ENCODE measurements at regions not wholly inside any gene's neighbourhood (a gene's known extent, or its start where the extent isn't known, plus 50 kb on each side); places are given as distances from the start of the nearest gene placed in this dataset.

DNA sequence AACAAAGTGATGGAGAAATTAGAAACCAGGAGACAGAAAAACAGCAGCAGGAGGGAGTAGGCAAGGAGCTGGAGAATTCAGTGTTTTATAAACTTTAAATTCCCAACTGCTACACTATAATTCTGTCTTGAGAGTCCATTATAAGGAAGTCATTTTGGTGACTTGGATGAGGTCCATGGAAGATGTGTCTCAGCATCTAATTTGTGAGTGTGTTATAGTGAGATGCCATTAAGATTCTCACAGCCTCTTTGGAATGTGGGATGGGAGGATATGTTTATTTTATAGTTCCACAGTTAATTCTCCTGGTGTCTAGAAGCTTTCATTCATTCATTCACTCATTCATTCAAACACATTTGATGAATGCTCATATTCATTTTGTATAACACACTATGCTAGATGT is 206.0 kb upstream of the MYOCD start:
- Histone ChIP-seq H3K9me3 (ENCODE audit: control insufficient read depth, low read length) (no peaks in the 10 kb centered on the region), H3K4me3 (ENCODE audit: low read length in 2 of 2) (no peak overlapping the region), H3K4me1 (ENCODE audit: control insufficient read depth in 1 of 2, insufficient read depth in 2 of 2, low read length in 2 of 2) (no peaks in the 10 kb centered on the region), H3K27ac (ENCODE audit: low read depth in 1 of 2, low read length in 2 of 2) (no peak overlapping the region), H3K27me3 (ENCODE audit: control insufficient read depth in 1 of 2, insufficient read depth in 2 of 2, low read length in 1 of 2) (no peaks in the 10 kb centered on the region), H3K36me3 (ENCODE audit: control insufficient read depth in 1 of 2, insufficient read depth in 2 of 2, low read length in 1 of 2) (no peaks in the 10 kb centered on the region)
- ATAC-seq (ENCODE audit: low FRiP score) (no peak), DNase-seq (no peak)
- intact Hi-C loops (cut with DNase I): loop anchor here in 1 of 2 donors (5.0 kb wide), 1 partner anchor 202 kb away; no protein-coding TSS in a partner anchor

DNA sequence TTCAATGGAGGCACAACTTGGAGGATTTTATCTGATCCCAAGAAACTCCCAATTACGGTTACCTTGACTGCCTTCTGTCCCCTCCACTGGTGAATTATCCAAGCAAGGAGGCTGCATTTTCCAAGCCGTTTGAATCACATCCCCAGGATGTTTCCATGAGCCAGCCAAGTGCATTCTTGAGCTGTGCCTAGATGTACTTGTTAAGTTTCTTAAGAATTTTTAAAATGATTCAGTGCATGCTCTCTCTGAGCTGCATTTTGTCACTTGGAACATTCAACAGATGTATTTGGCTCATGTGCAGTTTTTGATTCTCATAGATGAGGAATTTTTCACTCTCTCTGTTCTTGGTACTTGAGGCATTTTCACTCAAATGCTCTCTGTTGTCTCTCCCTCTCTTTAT is 202.6 kb upstream of the MYOCD start:
- Histone ChIP-seq H3K27ac (ENCODE audit: low read depth in 1 of 2, low read length in 2 of 2) (peak overlapping the region; percentile 67 to 71), H3K4me1 (ENCODE audit: control insufficient read depth in 1 of 2, insufficient read depth in 2 of 2, low read length in 2 of 2) (no peaks in the 10 kb centered on the region), H3K27me3 (ENCODE audit: control insufficient read depth in 1 of 2, insufficient read depth in 2 of 2, low read length in 1 of 2) (no peaks in the 10 kb centered on the region), H3K36me3 (ENCODE audit: control insufficient read depth in 1 of 2, insufficient read depth in 2 of 2, low read length in 1 of 2) (no peaks in the 10 kb centered on the region), H3K9me3 (ENCODE audit: control insufficient read depth, low read length) (no peaks in the 10 kb centered on the region), H3K4me3 (ENCODE audit: low read length in 2 of 2) (no peak overlapping the region)
- ATAC-seq (ENCODE audit: low FRiP score) (peak; percentile 48), DNase-seq (no peak)
- intact Hi-C loops (cut with DNase I): loop anchor here in 1 of 2 donors (5.0 kb wide), 1 partner anchor 206 kb away; no protein-coding TSS in a partner anchor
- WGBS, 2 donors: 4% methylated on average over 2 of the region's 2 CpGs

DNA sequence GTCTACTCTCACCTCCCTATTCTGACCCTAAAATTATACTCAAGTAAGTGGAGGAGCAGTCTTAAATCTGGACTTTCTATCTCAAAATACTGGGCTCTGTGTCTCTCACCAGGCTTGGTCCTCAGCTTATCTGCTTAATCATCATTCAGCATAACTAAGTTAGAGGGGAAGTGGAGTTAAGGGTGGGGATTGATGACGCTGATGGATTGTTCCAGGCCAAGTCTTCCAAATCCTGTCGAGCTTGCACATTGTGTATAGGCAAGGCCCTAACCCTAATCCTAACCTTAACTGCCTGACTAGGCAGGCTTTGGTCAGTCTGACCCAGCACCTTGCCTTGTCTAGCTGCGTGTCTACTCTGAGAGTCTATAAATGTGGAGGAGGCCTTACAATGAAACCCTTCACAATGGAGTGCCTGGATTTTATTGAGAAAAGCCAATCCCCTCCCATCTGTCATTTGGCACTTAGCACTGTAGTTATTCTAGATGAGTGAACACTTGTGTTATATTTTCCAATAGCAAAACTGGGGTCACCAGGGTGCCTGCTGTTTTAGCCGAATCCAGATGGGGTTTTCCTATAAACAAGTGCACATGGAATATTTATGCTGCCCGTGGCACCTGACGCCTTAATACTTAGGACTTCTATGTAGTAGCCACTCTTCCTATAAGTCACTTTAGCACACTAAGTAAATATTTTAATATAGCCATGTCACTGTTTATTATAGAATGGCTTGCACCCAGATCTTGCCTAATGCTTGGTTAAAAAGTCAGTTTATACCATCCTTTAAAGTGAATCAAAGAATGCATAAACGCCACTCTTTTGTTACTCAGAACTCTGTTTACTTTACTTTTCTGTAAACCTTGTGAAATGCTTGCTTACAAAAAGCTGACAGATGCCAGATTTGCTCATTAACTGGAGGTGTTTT is 193.2 kb upstream of the MYOCD start:
- Histone ChIP-seq H3K4me1 (ENCODE audit: control insufficient read depth in 1 of 2, insufficient read depth in 2 of 2, low read length in 2 of 2) (no peaks in the 10 kb centered on the region), H3K27ac (ENCODE audit: low read depth in 1 of 2, low read length in 2 of 2) (no peak overlapping the region), H3K9me3 (ENCODE audit: control insufficient read depth, low read length) (no peaks in the 10 kb centered on the region), H3K27me3 (ENCODE audit: control insufficient read depth in 1 of 2, insufficient read depth in 2 of 2, low read length in 1 of 2) (no peaks in the 10 kb centered on the region), H3K36me3 (ENCODE audit: control insufficient read depth in 1 of 2, insufficient read depth in 2 of 2, low read length in 1 of 2) (no peaks in the 10 kb centered on the region), H3K4me3 (ENCODE audit: low read length in 2 of 2) (no peak overlapping the region)
- no peak for DNase-seq
- intact Hi-C loops (cut with DNase I): no loop called here
- no peak for ATAC-seq (ENCODE audit: low FRiP score)
- WGBS, 2 donors: 88% methylated on average over 7 of the region's 7 CpGs

DNA sequence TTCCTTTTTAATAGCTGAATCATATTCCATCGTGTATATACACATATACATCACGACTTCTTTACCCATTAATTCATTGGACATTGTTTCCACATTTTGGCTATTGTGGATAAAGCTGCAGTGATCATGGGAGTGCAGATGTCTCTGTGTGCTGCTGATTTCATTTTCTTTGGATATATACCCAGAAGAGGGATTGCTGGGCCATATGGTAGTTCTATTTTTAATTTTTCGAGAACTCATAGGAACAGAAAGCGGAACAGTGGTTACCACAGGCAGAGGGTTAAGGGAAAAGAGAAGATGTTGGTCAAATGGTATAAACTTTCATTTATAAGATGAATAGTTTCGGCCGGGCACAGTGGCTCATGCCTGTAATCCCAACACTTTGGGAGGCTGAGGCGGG is 187.4 kb upstream of the MYOCD start:
- ATAC-seq (ENCODE audit: low FRiP score) (no peak), DNase-seq (no peak)
- no peaks in the 10 kb centered on the region for H3K27me3 ChIP-seq (ENCODE audit: control insufficient read depth in 1 of 2, insufficient read depth in 2 of 2, low read length in 1 of 2)
- no peaks in the 10 kb centered on the region for H3K36me3 ChIP-seq (ENCODE audit: control insufficient read depth in 1 of 2, insufficient read depth in 2 of 2, low read length in 1 of 2)
- intact Hi-C loops (cut with DNase I): no loop called here
- no peak overlapping the region for H3K27ac ChIP-seq (ENCODE audit: low read depth in 1 of 2, low read length in 2 of 2)
- H3K4me1 ChIP-seq (ENCODE audit: control insufficient read depth in 1 of 2, insufficient read depth in 2 of 2, low read length in 2 of 2): no peaks in the 10 kb centered on the region
- H3K9me3 ChIP-seq (ENCODE audit: control insufficient read depth, low read length): no peaks in the 10 kb centered on the region
- WGBS, 2 donors: 95% methylated on average over 7 of the region's 7 CpGs
- H3K4me3 ChIP-seq (ENCODE audit: low read length in 2 of 2): no peak overlapping the region

DNA sequence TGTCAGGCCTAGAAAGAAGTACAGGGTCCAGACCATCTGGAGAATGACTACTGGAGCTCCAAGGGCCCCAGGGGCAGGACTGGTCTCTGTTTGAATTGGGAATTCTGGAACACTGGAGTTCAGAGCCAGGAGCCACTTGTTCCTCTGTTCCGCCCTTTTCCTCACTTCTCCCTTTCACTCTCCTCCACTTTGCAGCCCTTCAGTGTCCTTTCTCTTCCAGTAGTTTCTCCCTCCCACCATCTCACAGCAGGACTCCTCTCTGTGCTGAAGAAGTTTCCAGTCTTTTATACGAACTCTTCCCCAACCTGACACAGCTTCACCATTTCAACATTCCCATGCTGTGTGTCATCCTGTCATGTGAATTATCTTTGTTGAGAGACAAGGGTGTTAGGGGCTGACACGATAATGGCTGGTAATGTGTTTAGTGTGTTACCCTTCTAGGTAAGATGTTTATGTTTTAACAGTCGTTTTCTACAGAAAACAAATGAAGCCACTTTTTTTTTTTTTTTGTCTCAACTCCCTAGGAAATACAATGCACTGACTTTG is 180.3 kb upstream of the MYOCD start:
- H3K4me1 ChIP-seq (ENCODE audit: control insufficient read depth in 1 of 2, insufficient read depth in 2 of 2, low read length in 2 of 2): no peaks in the 10 kb centered on the region
- no peak overlapping the region for H3K27ac ChIP-seq (ENCODE audit: low read depth in 1 of 2, low read length in 2 of 2)
- H3K4me3 ChIP-seq (ENCODE audit: low read length in 2 of 2): no peak overlapping the region
- no peak for DNase-seq
- intact Hi-C loops (cut with DNase I): no loop called here
- ATAC-seq (ENCODE audit: low FRiP score): no peak
- H3K9me3 ChIP-seq (ENCODE audit: control insufficient read depth, low read length): no peaks in the 10 kb centered on the region
- 82 to 85% methylated on average over 4 of the region's 4 CpGs for WGBS, 2 donors
- H3K27me3 ChIP-seq (ENCODE audit: control insufficient read depth in 1 of 2, insufficient read depth in 2 of 2, low read length in 1 of 2): no peaks in the 10 kb centered on the region
- H3K36me3 ChIP-seq (ENCODE audit: control insufficient read depth in 1 of 2, insufficient read depth in 2 of 2, low read length in 1 of 2): no peaks in the 10 kb centered on the region

DNA sequence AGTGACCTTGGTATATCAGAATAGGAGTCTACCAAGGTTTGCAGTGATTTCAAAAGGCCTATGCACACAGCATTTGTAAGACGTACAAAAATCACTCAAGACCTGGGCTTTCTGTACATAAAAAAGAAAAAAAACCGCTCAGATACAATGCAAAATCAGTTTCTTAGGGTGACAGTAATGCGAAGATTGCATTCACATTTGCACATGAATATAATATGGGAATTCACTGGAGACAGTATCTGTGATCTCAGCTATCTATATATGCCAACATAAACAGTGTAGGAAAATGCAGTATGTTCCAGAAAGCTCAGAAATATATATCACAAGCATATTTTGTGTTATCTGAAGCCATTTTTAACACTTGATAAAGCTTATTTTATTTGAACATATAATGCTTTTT is 176.4 kb upstream of the MYOCD start:
- H3K27ac ChIP-seq (ENCODE audit: low read depth in 1 of 2, low read length in 2 of 2): no peak overlapping the region
- H3K4me3 ChIP-seq (ENCODE audit: low read length in 2 of 2): no peak overlapping the region
- H3K27me3 ChIP-seq (ENCODE audit: control insufficient read depth in 1 of 2, insufficient read depth in 2 of 2, low read length in 1 of 2): no peaks in the 10 kb centered on the region
- no peaks in the 10 kb centered on the region for H3K9me3 ChIP-seq (ENCODE audit: control insufficient read depth, low read length)
- WGBS, 2 donors: 57 to 81% methylated on average over 3 of the region's 3 CpGs
- DNase-seq (no peak), ATAC-seq (ENCODE audit: low FRiP score) (no peak)
- H3K36me3 ChIP-seq (ENCODE audit: control insufficient read depth in 1 of 2, insufficient read depth in 2 of 2, low read length in 1 of 2): no peaks in the 10 kb centered on the region
- H3K4me1 ChIP-seq (ENCODE audit: control insufficient read depth in 1 of 2, insufficient read depth in 2 of 2, low read length in 2 of 2): peaks cover 0 to 3% of the 10 kb centered on the region in 2 donors
- intact Hi-C loops (cut with DNase I): no loop called here

DNA sequence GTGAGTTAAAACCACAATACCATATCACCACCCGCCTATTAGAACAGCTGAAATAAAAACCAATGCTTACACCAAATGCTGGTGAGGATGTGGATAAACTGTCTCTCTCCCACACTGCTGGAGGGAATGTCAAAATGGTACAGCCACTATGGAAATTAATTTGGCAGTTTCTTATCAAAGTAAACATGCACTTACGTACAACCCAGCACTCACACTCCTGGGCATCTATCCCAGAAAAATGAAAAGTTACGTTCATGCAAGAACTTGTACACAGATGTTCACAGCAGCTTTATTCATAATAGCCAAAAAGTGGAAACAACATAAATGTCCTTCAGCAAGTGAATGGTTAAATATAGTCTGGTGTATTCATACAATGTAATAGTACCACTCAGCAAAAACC is 173.2 kb upstream of the MYOCD start:
- Histone ChIP-seq H3K4me1 (ENCODE audit: control insufficient read depth in 1 of 2, insufficient read depth in 2 of 2, low read length in 2 of 2) (peaks cover 0 to 3% of the 10 kb centered on the region in 2 donors), H3K9me3 (ENCODE audit: control insufficient read depth, low read length) (no peaks in the 10 kb centered on the region), H3K36me3 (ENCODE audit: control insufficient read depth in 1 of 2, insufficient read depth in 2 of 2, low read length in 1 of 2) (no peaks in the 10 kb centered on the region), H3K4me3 (ENCODE audit: low read length in 2 of 2) (no peak overlapping the region), H3K27ac (ENCODE audit: low read depth in 1 of 2, low read length in 2 of 2) (no peak overlapping the region), H3K27me3 (ENCODE audit: control insufficient read depth in 1 of 2, insufficient read depth in 2 of 2, low read length in 1 of 2) (no peaks in the 10 kb centered on the region)
- intact Hi-C loops (cut with DNase I): no loop called here
- 6 to 7% methylated on average over 3 of the region's 3 CpGs for WGBS, 2 donors
- no peak for DNase-seq
- no peak for ATAC-seq (ENCODE audit: low FRiP score)

DNA sequence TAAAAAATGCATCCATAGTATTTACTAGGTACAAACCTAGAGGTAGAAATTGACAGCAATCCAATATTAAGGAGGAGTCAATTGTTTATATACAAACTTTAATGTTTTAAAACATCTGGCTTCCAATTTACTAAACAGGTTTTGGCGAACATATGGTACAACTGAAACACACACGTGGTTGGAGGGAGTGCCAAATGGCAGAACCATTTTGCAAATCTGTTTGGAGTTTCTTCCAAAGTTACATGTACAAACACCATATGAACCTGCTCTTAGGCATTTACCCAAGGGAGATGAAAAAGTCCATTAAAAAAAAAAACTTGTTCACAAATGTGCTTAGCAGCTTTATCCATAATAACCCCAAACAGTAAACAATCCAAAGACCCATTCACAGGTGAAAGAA is 159.8 kb upstream of the MYOCD start:
- no peaks in the 10 kb centered on the region for H3K4me1 ChIP-seq (ENCODE audit: control insufficient read depth in 1 of 2, insufficient read depth in 2 of 2, low read length in 2 of 2)
- no peaks in the 10 kb centered on the region for H3K36me3 ChIP-seq (ENCODE audit: control insufficient read depth in 1 of 2, insufficient read depth in 2 of 2, low read length in 1 of 2)
- no peaks in the 10 kb centered on the region for H3K27me3 ChIP-seq (ENCODE audit: control insufficient read depth in 1 of 2, insufficient read depth in 2 of 2, low read length in 1 of 2)
- H3K4me3 ChIP-seq (ENCODE audit: low read length in 2 of 2): no peak overlapping the region
- H3K27ac ChIP-seq (ENCODE audit: low read depth in 1 of 2, low read length in 2 of 2): no peak overlapping the region
- ATAC-seq (ENCODE audit: low FRiP score): no peak
- intact Hi-C loops (cut with DNase I): no loop called here
- H3K9me3 ChIP-seq (ENCODE audit: control insufficient read depth, low read length): no peaks in the 10 kb centered on the region
- WGBS, 2 donors: 69 to 80% methylated on average over 2 of the region's 2 CpGs
- DNase-seq: no peak

DNA sequence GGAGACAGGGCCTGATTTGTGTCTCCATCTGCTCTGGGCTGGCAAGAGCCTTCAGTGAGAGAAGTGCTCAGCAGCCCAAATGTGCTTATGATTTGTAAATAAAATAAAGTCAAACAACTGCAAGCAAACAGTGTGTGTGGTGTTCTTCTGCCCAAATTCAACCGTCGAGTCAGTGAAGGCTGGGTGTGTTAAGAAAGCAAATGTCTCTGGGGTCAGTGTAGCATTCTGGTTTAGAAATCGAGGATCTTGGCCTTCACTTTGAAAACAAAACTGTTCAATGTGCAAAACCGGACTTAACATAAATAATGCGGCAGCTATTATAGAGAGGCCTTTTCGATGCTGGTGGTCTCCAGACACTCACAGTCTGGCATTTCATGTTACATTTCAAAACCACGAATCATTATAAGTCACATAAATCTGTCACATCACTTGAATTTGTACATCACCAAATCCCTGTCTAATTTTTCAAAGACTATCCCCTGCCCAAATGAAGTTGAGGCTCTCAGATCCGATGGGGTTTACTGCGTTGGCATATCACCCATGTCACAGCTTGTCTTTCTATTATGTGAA is 158.6 kb upstream of the MYOCD start:
- ATAC-seq (ENCODE audit: low FRiP score) (no peak), DNase-seq (no peak)
- Histone ChIP-seq H3K4me1 (ENCODE audit: control insufficient read depth in 1 of 2, insufficient read depth in 2 of 2, low read length in 2 of 2) (no peaks in the 10 kb centered on the region), H3K9me3 (ENCODE audit: control insufficient read depth, low read length) (no peaks in the 10 kb centered on the region), H3K27me3 (ENCODE audit: control insufficient read depth in 1 of 2, insufficient read depth in 2 of 2, low read length in 1 of 2) (no peaks in the 10 kb centered on the region), H3K36me3 (ENCODE audit: control insufficient read depth in 1 of 2, insufficient read depth in 2 of 2, low read length in 1 of 2) (no peaks in the 10 kb centered on the region), H3K4me3 (ENCODE audit: low read length in 2 of 2) (no peak overlapping the region), H3K27ac (ENCODE audit: low read depth in 1 of 2, low read length in 2 of 2) (no peak overlapping the region)
- intact Hi-C loops (cut with DNase I): no loop called here
- WGBS, 2 donors: 85 to 91% methylated on average over 9 of the region's 9 CpGs
